K562 (cell line): ENCODE measurements at regions not wholly inside any gene's neighbourhood (a gene's known extent, or its start where the extent isn't known, plus 50 kb on each side); places are given as distances from the start of the nearest gene placed in this dataset.

Experiments used
- ARHGAP35 ChIP-seq: fragments of 450-650 bp; IDR thresholded peaks from 2 replicates; pipeline ENCODE4 v1.6.1; 2018; ENCODE audit not compliant: partially characterized antibody
- HNRNPH1 ChIP-seq: fragments of 200-400 bp; formaldehyde crosslinking; optimal IDR thresholded peaks from 2 replicates; pipeline ENCODE3; 2017; ENCODE audit warnings: low read depth, mild to moderate bottlenecking, low read length, moderate library complexity

- no peak for TF ChIP-seq HNRNPH1
- TF ChIP-seq ARHGAP35, result no peak
Observed at GRCh38 chr13:105940882-105941281, 594.6 kb downstream of the EFNB2 start.
